ENCODE measurements at regions not wholly inside any gene's neighbourhood (a gene's known extent, or its start where the extent isn't known, plus 50 kb on each side); places are given as distances from the start of the nearest gene placed in this dataset.

DNA sequence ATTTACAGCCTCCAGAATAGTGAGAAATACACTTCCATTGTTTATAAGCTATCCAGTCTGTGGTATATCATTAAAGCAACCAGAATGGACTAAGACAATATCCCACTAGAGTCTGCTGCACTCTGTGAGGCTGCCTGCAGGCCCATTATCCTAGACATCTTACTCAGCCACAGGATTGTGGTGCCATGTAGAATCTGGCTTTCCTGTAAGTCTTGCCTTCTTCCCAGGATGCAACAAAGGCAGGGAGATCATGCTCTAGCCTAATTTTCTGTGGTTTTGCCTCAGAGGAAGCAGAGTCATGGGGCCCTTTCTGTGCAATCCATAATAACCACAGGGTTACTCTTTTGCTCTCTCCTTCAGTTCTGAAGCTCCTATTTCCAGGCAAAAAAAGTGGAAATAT is 299.1 kb upstream of the DEPDC1 start:
- no peak overlapping the region for H3K4me3 ChIP-seq (ENCODE audit: low read depth in 1 of 2, low read length in 2 of 2)
- H3K4me1 ChIP-seq (ENCODE audit: control insufficient read depth in 2 of 2, insufficient read depth in 2 of 2, low read length in 1 of 2): no peaks in the 10 kb centered on the region
- H3K36me3 ChIP-seq (ENCODE audit: control insufficient read depth in 2 of 2, insufficient read depth in 2 of 2, low read length in 1 of 2): no peaks in the 10 kb centered on the region
- H3K27me3 ChIP-seq (ENCODE audit: control insufficient read depth in 1 of 2, insufficient read depth in 2 of 2, low read length in 2 of 2): no peaks in the 10 kb centered on the region
- H3K27ac ChIP-seq (ENCODE audit: low read depth in 2 of 2, low read length in 1 of 2): no peak overlapping the region
- no peaks in the 10 kb centered on the region for H3K9me3 ChIP-seq (ENCODE audit: control insufficient read depth in 2 of 2, insufficient read depth in 1 of 2, low read depth in 1 of 2, low read length in 1 of 2)

GRCh38 chr1:68796888-68797287 is 300.0 kb upstream of the DEPDC1 start:
- no peaks in the 10 kb centered on the region for H3K4me1 ChIP-seq (ENCODE audit: control insufficient read depth in 2 of 2, insufficient read depth in 2 of 2, low read length in 1 of 2)
- no peaks in the 10 kb centered on the region for H3K27me3 ChIP-seq (ENCODE audit: control insufficient read depth in 1 of 2, insufficient read depth in 2 of 2, low read length in 2 of 2)
- no peak overlapping the region for H3K27ac ChIP-seq (ENCODE audit: low read depth in 2 of 2, low read length in 1 of 2)
- no peaks in the 10 kb centered on the region for H3K9me3 ChIP-seq (ENCODE audit: control insufficient read depth in 2 of 2, insufficient read depth in 1 of 2, low read depth in 1 of 2, low read length in 1 of 2)
- no peak overlapping the region for H3K4me3 ChIP-seq (ENCODE audit: low read depth in 1 of 2, low read length in 2 of 2)
- H3K36me3 ChIP-seq (ENCODE audit: control insufficient read depth in 2 of 2, insufficient read depth in 2 of 2, low read length in 1 of 2): no peaks in the 10 kb centered on the region

DNA sequence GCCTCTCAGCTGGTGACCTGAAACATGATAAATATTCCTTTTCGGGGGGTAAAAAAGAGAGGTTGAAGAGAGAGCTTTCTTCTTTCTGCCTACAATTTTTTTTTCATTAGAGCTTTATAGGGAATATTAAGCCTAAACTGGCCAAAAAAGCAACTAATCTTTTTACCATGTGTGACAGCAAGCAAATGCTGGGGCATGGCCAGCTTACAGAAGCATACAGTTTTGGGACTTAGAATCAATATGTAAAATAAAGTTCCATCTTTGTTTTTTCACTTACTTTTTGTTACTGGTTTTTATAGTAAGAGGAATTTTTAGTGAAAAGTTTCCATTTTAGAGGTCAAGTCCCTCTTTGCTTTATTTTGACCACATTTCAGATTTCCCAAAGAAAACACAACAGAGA is 301.2 kb upstream of the DEPDC1 start:
- Histone ChIP-seq H3K4me1 (ENCODE audit: control insufficient read depth in 2 of 2, insufficient read depth in 2 of 2, low read length in 1 of 2) (no peaks in the 10 kb centered on the region), H3K27me3 (ENCODE audit: control insufficient read depth in 1 of 2, insufficient read depth in 2 of 2, low read length in 2 of 2) (no peaks in the 10 kb centered on the region), H3K9me3 (ENCODE audit: control insufficient read depth in 2 of 2, insufficient read depth in 1 of 2, low read depth in 1 of 2, low read length in 1 of 2) (no peaks in the 10 kb centered on the region), H3K36me3 (ENCODE audit: control insufficient read depth in 2 of 2, insufficient read depth in 2 of 2, low read length in 1 of 2) (no peaks in the 10 kb centered on the region), H3K4me3 (ENCODE audit: low read depth in 1 of 2, low read length in 2 of 2) (no peak overlapping the region), H3K27ac (ENCODE audit: low read depth in 2 of 2, low read length in 1 of 2) (no peak overlapping the region)
- WGBS, 2 donors: 85 to 88% methylated on average over 1 of the region's 1 CpG

GRCh38 chr1:68799096-68799495 is 302.2 kb upstream of the DEPDC1 start:
- Histone ChIP-seq H3K4me1 (ENCODE audit: control insufficient read depth in 2 of 2, insufficient read depth in 2 of 2, low read length in 1 of 2) (no peaks in the 10 kb centered on the region), H3K4me3 (ENCODE audit: low read depth in 1 of 2, low read length in 2 of 2) (no peak overlapping the region), H3K27me3 (ENCODE audit: control insufficient read depth in 1 of 2, insufficient read depth in 2 of 2, low read length in 2 of 2) (no peaks in the 10 kb centered on the region), H3K27ac (ENCODE audit: low read depth in 2 of 2, low read length in 1 of 2) (no peak overlapping the region), H3K36me3 (ENCODE audit: control insufficient read depth in 2 of 2, insufficient read depth in 2 of 2, low read length in 1 of 2) (no peaks in the 10 kb centered on the region), H3K9me3 (ENCODE audit: control insufficient read depth in 2 of 2, insufficient read depth in 1 of 2, low read depth in 1 of 2, low read length in 1 of 2) (no peaks in the 10 kb centered on the region)

- H3K27me3 ChIP-seq (ENCODE audit: control insufficient read depth in 1 of 2, insufficient read depth in 2 of 2, low read length in 2 of 2): no peaks in the 10 kb centered on the region
- H3K9me3 ChIP-seq (ENCODE audit: control insufficient read depth in 2 of 2, insufficient read depth in 1 of 2, low read depth in 1 of 2, low read length in 1 of 2): no peaks in the 10 kb centered on the region
- no peaks in the 10 kb centered on the region for H3K36me3 ChIP-seq (ENCODE audit: control insufficient read depth in 2 of 2, insufficient read depth in 2 of 2, low read length in 1 of 2)
- no peak overlapping the region for H3K27ac ChIP-seq (ENCODE audit: low read depth in 2 of 2, low read length in 1 of 2)
- 60 to 77% methylated on average over 1 of the region's 1 CpG for WGBS, 2 donors
- no peaks in the 10 kb centered on the region for H3K4me1 ChIP-seq (ENCODE audit: control insufficient read depth in 2 of 2, insufficient read depth in 2 of 2, low read length in 1 of 2)
- H3K4me3 ChIP-seq (ENCODE audit: low read depth in 1 of 2, low read length in 2 of 2): no peak overlapping the region
Observed at GRCh38 chr1:68800182-68800581, 303.3 kb upstream of the DEPDC1 start.

GRCh38 chr1:68801440-68801839 is 304.6 kb upstream of the DEPDC1 start:
- WGBS, 2 donors: 68 to 73% methylated on average over 5 of the region's 5 CpGs
- Histone ChIP-seq H3K4me1 (ENCODE audit: control insufficient read depth in 2 of 2, insufficient read depth in 2 of 2, low read length in 1 of 2) (no peaks in the 10 kb centered on the region), H3K36me3 (ENCODE audit: control insufficient read depth in 2 of 2, insufficient read depth in 2 of 2, low read length in 1 of 2) (no peaks in the 10 kb centered on the region), H3K27ac (ENCODE audit: low read depth in 2 of 2, low read length in 1 of 2) (no peak overlapping the region), H3K27me3 (ENCODE audit: control insufficient read depth in 1 of 2, insufficient read depth in 2 of 2, low read length in 2 of 2) (no peaks in the 10 kb centered on the region), H3K9me3 (ENCODE audit: control insufficient read depth in 2 of 2, insufficient read depth in 1 of 2, low read depth in 1 of 2, low read length in 1 of 2) (no peaks in the 10 kb centered on the region), H3K4me3 (ENCODE audit: low read depth in 1 of 2, low read length in 2 of 2) (no peak overlapping the region)

DNA sequence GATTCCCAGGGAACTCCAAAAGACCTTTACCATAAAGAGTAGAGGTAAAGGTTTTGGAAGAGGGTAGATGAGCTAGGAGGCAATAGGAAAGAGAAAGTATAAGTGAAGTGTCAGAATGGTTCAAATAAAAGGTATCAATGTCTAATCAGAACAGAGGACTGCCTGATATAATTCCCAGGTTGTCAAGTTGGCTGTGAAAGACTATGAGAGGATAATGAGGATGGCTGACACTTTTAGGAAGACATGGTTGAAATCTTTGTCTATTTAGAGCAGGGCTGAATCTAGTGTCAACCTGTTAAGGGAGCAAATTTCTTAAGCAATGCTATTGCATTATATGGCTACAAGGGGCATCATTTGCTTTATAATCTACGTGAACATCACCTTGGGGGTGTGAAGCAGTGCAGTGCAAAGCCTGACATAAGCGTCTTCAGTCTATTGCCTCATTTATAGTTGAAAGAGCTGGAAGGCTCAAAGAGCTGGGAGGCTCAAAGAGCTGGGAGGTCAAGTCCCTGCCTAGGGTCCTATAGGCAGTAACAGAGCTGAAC is 308.3 kb upstream of the DEPDC1 start:
- H3K9me3 ChIP-seq (ENCODE audit: control insufficient read depth in 2 of 2, insufficient read depth in 1 of 2, low read depth in 1 of 2, low read length in 1 of 2): no peaks in the 10 kb centered on the region
- H3K27ac ChIP-seq (ENCODE audit: low read depth in 2 of 2, low read length in 1 of 2): no peak overlapping the region
- no peaks in the 10 kb centered on the region for H3K36me3 ChIP-seq (ENCODE audit: control insufficient read depth in 2 of 2, insufficient read depth in 2 of 2, low read length in 1 of 2)
- H3K4me1 ChIP-seq (ENCODE audit: control insufficient read depth in 2 of 2, insufficient read depth in 2 of 2, low read length in 1 of 2): no peaks in the 10 kb centered on the region
- H3K27me3 ChIP-seq (ENCODE audit: control insufficient read depth in 1 of 2, insufficient read depth in 2 of 2, low read length in 2 of 2): no peaks in the 10 kb centered on the region
- 76 to 91% methylated on average over 2 of the region's 2 CpGs for WGBS, 2 donors
- H3K4me3 ChIP-seq (ENCODE audit: low read depth in 1 of 2, low read length in 2 of 2): no peak overlapping the region

- Histone ChIP-seq H3K36me3 (ENCODE audit: control insufficient read depth in 2 of 2, insufficient read depth in 2 of 2, low read length in 1 of 2) (no peaks in the 10 kb centered on the region), H3K27ac (ENCODE audit: low read depth in 2 of 2, low read length in 1 of 2) (no peak overlapping the region), H3K27me3 (ENCODE audit: control insufficient read depth in 1 of 2, insufficient read depth in 2 of 2, low read length in 2 of 2) (no peaks in the 10 kb centered on the region), H3K4me1 (ENCODE audit: control insufficient read depth in 2 of 2, insufficient read depth in 2 of 2, low read length in 1 of 2) (no peaks in the 10 kb centered on the region), H3K9me3 (ENCODE audit: control insufficient read depth in 2 of 2, insufficient read depth in 1 of 2, low read depth in 1 of 2, low read length in 1 of 2) (no peaks in the 10 kb centered on the region), H3K4me3 (ENCODE audit: low read depth in 1 of 2, low read length in 2 of 2) (no peak overlapping the region)
- 48 to 53% methylated on average over 1 of the region's 1 CpG for WGBS, 2 donors
Observed at GRCh38 chr1:68808351-68808750, 311.5 kb upstream of the DEPDC1 start.

DNA sequence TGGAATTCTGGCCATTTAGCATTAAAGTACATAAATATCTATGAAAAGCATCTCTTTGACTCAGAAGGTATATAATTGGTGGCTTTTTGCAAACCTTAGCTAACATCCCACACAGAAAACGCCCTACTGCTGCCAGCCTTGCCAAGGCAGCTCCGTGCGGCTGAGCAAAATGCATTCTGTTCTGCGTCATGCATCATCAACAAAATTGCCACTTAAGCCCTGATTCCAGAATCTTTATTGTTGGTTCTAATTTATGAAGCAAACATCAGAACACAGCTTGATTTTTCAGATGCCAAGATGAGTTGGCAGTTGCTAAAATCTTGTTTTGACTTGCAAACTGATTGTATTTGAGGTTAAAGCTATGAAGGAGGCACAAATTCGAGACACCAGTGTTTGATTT is 314.9 kb upstream of the DEPDC1 start:
- 47 to 50% methylated on average over 5 of the region's 5 CpGs for WGBS, 2 donors
- H3K9me3 ChIP-seq (ENCODE audit: control insufficient read depth in 2 of 2, insufficient read depth in 1 of 2, low read depth in 1 of 2, low read length in 1 of 2): no peaks in the 10 kb centered on the region
- H3K36me3 ChIP-seq (ENCODE audit: control insufficient read depth in 2 of 2, insufficient read depth in 2 of 2, low read length in 1 of 2): no peaks in the 10 kb centered on the region

DNA sequence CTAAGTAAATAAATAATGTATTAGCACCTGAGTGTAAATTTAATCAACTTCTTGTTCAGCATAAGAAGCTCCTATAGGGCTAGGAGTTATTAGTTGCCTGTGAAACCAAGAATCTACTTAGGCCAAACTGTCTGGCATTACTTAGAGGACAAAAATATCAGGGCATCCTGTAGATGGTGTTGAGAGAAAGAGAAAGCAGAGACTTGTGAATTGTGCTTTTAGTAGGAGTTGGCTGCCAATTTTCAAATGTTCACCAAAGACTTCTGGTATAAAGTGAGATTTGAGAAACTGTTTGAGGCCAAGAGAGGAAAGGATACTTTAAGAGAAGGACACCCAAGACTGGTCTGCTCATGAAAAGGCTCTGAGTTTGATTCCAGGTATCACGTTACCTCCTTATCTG is 315.5 kb upstream of the DEPDC1 start:
- Histone ChIP-seq H3K4me1 (ENCODE audit: control insufficient read depth in 2 of 2, insufficient read depth in 2 of 2, low read length in 1 of 2) (no peaks in the 10 kb centered on the region), H3K36me3 (ENCODE audit: control insufficient read depth in 2 of 2, insufficient read depth in 2 of 2, low read length in 1 of 2) (no peaks in the 10 kb centered on the region), H3K9me3 (ENCODE audit: control insufficient read depth in 2 of 2, insufficient read depth in 1 of 2, low read depth in 1 of 2, low read length in 1 of 2) (no peaks in the 10 kb centered on the region), H3K4me3 (ENCODE audit: low read depth in 1 of 2, low read length in 2 of 2) (no peak overlapping the region), H3K27ac (ENCODE audit: low read depth in 2 of 2, low read length in 1 of 2) (peak overlapping the region in 1 of 2 donors; percentile 66), H3K27me3 (ENCODE audit: control insufficient read depth in 1 of 2, insufficient read depth in 2 of 2, low read length in 2 of 2) (no peaks in the 10 kb centered on the region)
- 52 to 57% methylated on average over 1 of the region's 1 CpG for WGBS, 2 donors

More for the DNA sequence above, 314.9 kb upstream of the DEPDC1 start:
- Histone ChIP-seq H3K27ac (ENCODE audit: low read depth in 2 of 2, low read length in 1 of 2) (no peak overlapping the region), H3K4me1 (ENCODE audit: control insufficient read depth in 2 of 2, insufficient read depth in 2 of 2, low read length in 1 of 2) (no peaks in the 10 kb centered on the region), H3K4me3 (ENCODE audit: low read depth in 1 of 2, low read length in 2 of 2) (no peak overlapping the region), H3K27me3 (ENCODE audit: control insufficient read depth in 1 of 2, insufficient read depth in 2 of 2, low read length in 2 of 2) (no peaks in the 10 kb centered on the region)
